Parathyroid adenoma (tissue), 2 donors: ENCODE measurements at regions not wholly inside any gene's neighbourhood (a gene's known extent, or its start where the extent isn't known, plus 50 kb on each side); places are given as distances from the start of the nearest gene placed in this dataset.

Source experiments
- H2AFZ ChIP-seq: fragments of 300-600 bp; sonication (generic); one replicate; pipeline ENCODE4 v1.7.0; 2017; ENCODE audit warnings: antibody characterized with exemption, mild to moderate bottlenecking
- H3K27ac ChIP-seq: fragments of 300-600 bp; sonication (generic); one replicate; pipeline ENCODE4 v1.7.0; 2017
- H3K27me3 ChIP-seq: fragments of 300-600 bp; sonication (generic); one replicate; pipeline ENCODE4 v1.7.0; 2017; ENCODE audit warnings: low read length; ENCODE audit not compliant: control insufficient read depth, insufficient read depth
- H3K36me3 ChIP-seq: fragments of 300-600 bp; sonication (generic); one replicate; pipeline ENCODE4 v1.7.0; 2017; ENCODE audit warnings: low read length; ENCODE audit not compliant: control insufficient read depth, insufficient read depth
- H3K4me1 ChIP-seq: fragments of 300-600 bp; sonication (generic); one replicate; pipeline ENCODE4 v1.7.0; 2017; ENCODE audit warnings: control low read depth
- H3K4me2 ChIP-seq: fragments of 300-600 bp; sonication (generic); one replicate; pipeline ENCODE4 v1.7.0; 2017; ENCODE audit warnings: low read length
- H3K4me3 ChIP-seq: fragments of 300-600 bp; sonication (generic); one replicate; pipeline ENCODE4 v1.7.0; 2017; ENCODE audit warnings: low read depth, low read length
- H3K79me2 ChIP-seq: fragments of 300-600 bp; sonication (generic); one replicate; pipeline ENCODE4 v1.7.0; 2017; ENCODE audit warnings: control low read depth
- H3K9ac ChIP-seq: fragments of 300-600 bp; sonication (generic); one replicate; pipeline ENCODE4 v1.7.0; 2017; ENCODE audit warnings: mild to moderate bottlenecking
- H3K9me3 ChIP-seq: fragments of 300-600 bp; sonication (generic); one replicate; pipeline ENCODE4 v1.7.0; 2017; ENCODE audit warnings: low read length; ENCODE audit not compliant: control insufficient read depth
- CTCF ChIP-seq: fragments of 300-600 bp; sonication (generic); IDR thresholded peaks from one replicate; pipeline ENCODE4 v1.7.0; 2017; ENCODE audit warnings: antibody characterized with exemption, mild to moderate bottlenecking
- donor health status: primary hyperparathyroidism.

GRCh38 chrY:15345471-15346155, 821.3 kb downstream of the NLGN4Y start:
- no peaks in the 10 kb centered on the region for H3K9me3 ChIP-seq
- H3K4me2 ChIP-seq: no peak overlapping the region
- no peak overlapping the region for H3K9ac ChIP-seq
- H3K79me2 ChIP-seq: no peaks in the 10 kb centered on the region
- H3K4me1 ChIP-seq: no peaks in the 10 kb centered on the region
- H3K27ac ChIP-seq: no peak overlapping the region
- no peak for TF ChIP-seq CTCF
- no peaks in the 10 kb centered on the region for H3K27me3 ChIP-seq
- H3K4me3 ChIP-seq: no peak overlapping the region
- no peak overlapping the region for H2AFZ ChIP-seq
- no peaks in the 10 kb centered on the region for H3K36me3 ChIP-seq

- Histone ChIP-seq H2AFZ (no peak overlapping the region), H3K27ac (no peak overlapping the region), H3K4me1 (no peaks in the 10 kb centered on the region), H3K9ac (no peak overlapping the region), H3K9me3 (no peaks in the 10 kb centered on the region), H3K4me3 (no peak overlapping the region), H3K27me3 (no peaks in the 10 kb centered on the region), H3K79me2 (no peaks in the 10 kb centered on the region), H3K36me3 (no peaks in the 10 kb centered on the region), H3K4me2 (no peak overlapping the region)
- no peak for TF ChIP-seq CTCF
Measured at GRCh38 chrY:15349351-15349750, 825.0 kb downstream of the NLGN4Y start.

- Histone ChIP-seq H3K27ac (no peak overlapping the region), H3K36me3 (no peaks in the 10 kb centered on the region)
- no peak for TF ChIP-seq CTCF
Measured at GRCh38 chrY:15355321-15355720, 831.0 kb downstream of the NLGN4Y start.

GRCh38 chrY:15360471-15360870, 836.1 kb downstream of the NLGN4Y start:
- Histone ChIP-seq H3K4me1 (no peaks in the 10 kb centered on the region), H3K9me3 (no peaks in the 10 kb centered on the region), H3K36me3 (no peaks in the 10 kb centered on the region), H2AFZ (no peak overlapping the region), H3K27ac (no peak overlapping the region), H3K4me3 (no peak overlapping the region), H3K27me3 (no peaks in the 10 kb centered on the region), H3K4me2 (no peak overlapping the region), H3K9ac (no peak overlapping the region), H3K79me2 (no peaks in the 10 kb centered on the region)
- TF ChIP-seq CTCF: no peak

More at GRCh38 chrY:15355321-15355720, 831.0 kb downstream of the NLGN4Y start:
- Histone ChIP-seq H3K4me2 (no peak overlapping the region), H3K4me3 (no peak overlapping the region), H2AFZ (no peak overlapping the region), H3K27me3 (no peaks in the 10 kb centered on the region), H3K9ac (no peak overlapping the region), H3K79me2 (no peaks in the 10 kb centered on the region), H3K4me1 (no peaks in the 10 kb centered on the region), H3K9me3 (no peaks in the 10 kb centered on the region)

GRCh38 chrY:15364996-15365395, 840.7 kb downstream of the NLGN4Y start:
- no peak for TF ChIP-seq CTCF
- H3K4me1 ChIP-seq: no peaks in the 10 kb centered on the region
- H3K9me3 ChIP-seq: no peaks in the 10 kb centered on the region
- no peaks in the 10 kb centered on the region for H3K36me3 ChIP-seq
- H3K79me2 ChIP-seq: no peaks in the 10 kb centered on the region
- H3K9ac ChIP-seq: no peak overlapping the region
- no peak overlapping the region for H2AFZ ChIP-seq
- H3K27me3 ChIP-seq: no peaks in the 10 kb centered on the region
- no peak overlapping the region for H3K4me3 ChIP-seq
- H3K27ac ChIP-seq: no peak overlapping the region
- H3K4me2 ChIP-seq: no peak overlapping the region
